ENCODE measurements at regions not wholly inside any gene's neighbourhood (a gene's known extent, or its start where the extent isn't known, plus 50 kb on each side); places are given as distances from the start of the nearest gene placed in this dataset.

DNA sequence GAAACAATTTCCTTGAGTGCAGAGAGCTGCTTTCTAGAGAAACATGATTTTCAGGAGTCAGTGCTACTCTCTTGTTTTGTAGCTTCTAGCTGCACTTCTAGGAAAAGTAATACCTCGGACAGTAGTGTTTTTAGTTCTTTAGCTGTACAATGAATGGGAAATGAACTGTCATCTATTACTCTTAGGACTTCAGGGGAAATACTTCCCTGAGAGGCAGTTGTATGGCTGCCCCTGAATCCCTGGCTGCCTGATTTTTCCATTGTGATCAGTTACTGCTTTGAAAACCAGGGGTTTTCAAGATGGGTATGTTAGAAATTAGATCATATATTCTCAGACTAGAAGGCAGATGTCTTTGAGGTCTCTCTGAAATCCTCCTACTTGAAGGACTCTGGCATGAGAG lies 200.3 kb upstream of the SEMA6D start:
- Histone ChIP-seq H3K4me1 (ENCODE audit: control insufficient read depth, insufficient read depth, low read length) (no peaks in the 10 kb centered on the region), H3K27ac (ENCODE audit: low read length) (no peak overlapping the region), H3K4me3 (ENCODE audit: low read depth in 2 of 2, low read length in 2 of 2) (no peak overlapping the region), H3K36me3 (ENCODE audit: control insufficient read depth, insufficient read depth, low read length) (no peaks in the 10 kb centered on the region), H3K9me3 (ENCODE audit: control insufficient read depth, insufficient read depth, low read depth, low read length) (no peaks in the 10 kb centered on the region), H3K27me3 (ENCODE audit: control insufficient read depth, insufficient read depth, low read length) (no peaks in the 10 kb centered on the region)
- ATAC-seq (no peak), DNase-seq (ENCODE audit: low read depth, low spot score) (no peak)
- CTCF ChIA-PET: no interaction called here
- BruUV-seq (replicated peaks): no TSS peak
- intact Hi-C loops (cut with micrococcal nuclease; ENCODE audit: unreplicated experiment): no loop called here
- in situ Hi-C loops (cut with HindIII; ENCODE audit: low pct_unique_long_range_greater_than_20kb, low sequenced_read_pairs): no loop called here
- POLR2A ChIA-PET: no interaction called here
- TF ChIP-seq, protein P1, sequence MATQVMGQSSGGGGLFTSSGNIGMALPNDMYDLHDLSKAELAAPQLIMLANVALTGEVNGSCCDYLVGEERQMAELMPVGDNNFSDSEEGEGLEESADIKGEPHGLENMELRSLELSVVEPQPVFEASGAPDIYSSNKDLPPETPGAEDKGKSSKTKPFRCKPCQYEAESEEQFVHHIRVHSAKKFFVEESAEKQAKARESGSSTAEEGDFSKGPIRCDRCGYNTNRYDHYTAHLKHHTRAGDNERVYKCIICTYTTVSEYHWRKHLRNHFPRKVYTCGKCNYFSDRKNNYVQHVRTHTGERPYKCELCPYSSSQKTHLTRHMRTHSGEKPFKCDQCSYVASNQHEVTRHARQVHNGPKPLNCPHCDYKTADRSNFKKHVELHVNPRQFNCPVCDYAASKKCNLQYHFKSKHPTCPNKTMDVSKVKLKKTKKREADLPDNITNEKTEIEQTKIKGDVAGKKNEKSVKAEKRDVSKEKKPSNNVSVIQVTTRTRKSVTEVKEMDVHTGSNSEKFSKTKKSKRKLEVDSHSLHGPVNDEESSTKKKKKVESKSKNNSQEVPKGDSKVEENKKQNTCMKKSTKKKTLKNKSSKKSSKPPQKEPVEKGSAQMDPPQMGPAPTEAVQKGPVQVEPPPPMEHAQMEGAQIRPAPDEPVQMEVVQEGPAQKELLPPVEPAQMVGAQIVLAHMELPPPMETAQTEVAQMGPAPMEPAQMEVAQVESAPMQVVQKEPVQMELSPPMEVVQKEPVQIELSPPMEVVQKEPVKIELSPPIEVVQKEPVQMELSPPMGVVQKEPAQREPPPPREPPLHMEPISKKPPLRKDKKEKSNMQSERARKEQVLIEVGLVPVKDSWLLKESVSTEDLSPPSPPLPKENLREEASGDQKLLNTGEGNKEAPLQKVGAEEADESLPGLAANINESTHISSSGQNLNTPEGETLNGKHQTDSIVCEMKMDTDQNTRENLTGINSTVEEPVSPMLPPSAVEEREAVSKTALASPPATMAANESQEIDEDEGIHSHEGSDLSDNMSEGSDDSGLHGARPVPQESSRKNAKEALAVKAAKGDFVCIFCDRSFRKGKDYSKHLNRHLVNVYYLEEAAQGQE (IDR thresholded peaks at IDR 0.05; ENCODE audit: insufficient read depth in 1 of 2, low read depth in 2 of 2, low read length in 1 of 2): no peak
- no peak for TF ChIP-seq SIN3A (IDR thresholded peaks at IDR 0.05; ENCODE audit: borderline replicate concordance, insufficient read depth, low read depth, low read length)
- TF ChIP-seq, protein P2, sequence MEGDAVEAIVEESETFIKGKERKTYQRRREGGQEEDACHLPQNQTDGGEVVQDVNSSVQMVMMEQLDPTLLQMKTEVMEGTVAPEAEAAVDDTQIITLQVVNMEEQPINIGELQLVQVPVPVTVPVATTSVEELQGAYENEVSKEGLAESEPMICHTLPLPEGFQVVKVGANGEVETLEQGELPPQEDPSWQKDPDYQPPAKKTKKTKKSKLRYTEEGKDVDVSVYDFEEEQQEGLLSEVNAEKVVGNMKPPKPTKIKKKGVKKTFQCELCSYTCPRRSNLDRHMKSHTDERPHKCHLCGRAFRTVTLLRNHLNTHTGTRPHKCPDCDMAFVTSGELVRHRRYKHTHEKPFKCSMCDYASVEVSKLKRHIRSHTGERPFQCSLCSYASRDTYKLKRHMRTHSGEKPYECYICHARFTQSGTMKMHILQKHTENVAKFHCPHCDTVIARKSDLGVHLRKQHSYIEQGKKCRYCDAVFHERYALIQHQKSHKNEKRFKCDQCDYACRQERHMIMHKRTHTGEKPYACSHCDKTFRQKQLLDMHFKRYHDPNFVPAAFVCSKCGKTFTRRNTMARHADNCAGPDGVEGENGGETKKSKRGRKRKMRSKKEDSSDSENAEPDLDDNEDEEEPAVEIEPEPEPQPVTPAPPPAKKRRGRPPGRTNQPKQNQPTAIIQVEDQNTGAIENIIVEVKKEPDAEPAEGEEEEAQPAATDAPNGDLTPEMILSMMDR (IDR thresholded peaks at IDR 0.05): no peak
- no peak for TF ChIP-seq TCF7L2 (IDR thresholded peaks at IDR 0.05; ENCODE audit: low read depth, low read length)
- TF ChIP-seq POLR2AphosphoS5 (IDR thresholded peaks at IDR 0.05; ENCODE audit: low read depth, low read length): no peak

- intact Hi-C loops (cut with micrococcal nuclease; ENCODE audit: unreplicated experiment) (no loop called here), in situ Hi-C loops (cut with HindIII; ENCODE audit: low pct_unique_long_range_greater_than_20kb, low sequenced_read_pairs) (no loop called here)
These were observed 199.6 kb upstream of the SEMA6D start for GRCh38 chr15:47517737-47518136.

More at GRCh38 chr15:47517737-47518136, 199.6 kb upstream of the SEMA6D start:
- POLR2A ChIA-PET: no interaction called here
- Histone ChIP-seq H3K27me3 (ENCODE audit: control insufficient read depth, insufficient read depth, low read length) (no peaks in the 10 kb centered on the region), H3K4me1 (ENCODE audit: control insufficient read depth, insufficient read depth, low read length) (no peaks in the 10 kb centered on the region), H3K4me3 (ENCODE audit: low read depth in 2 of 2, low read length in 2 of 2) (no peak overlapping the region), H3K9me3 (ENCODE audit: control insufficient read depth, insufficient read depth, low read depth, low read length) (no peaks in the 10 kb centered on the region), H3K27ac (ENCODE audit: low read length) (no peak overlapping the region), H3K36me3 (ENCODE audit: control insufficient read depth, insufficient read depth, low read length) (no peaks in the 10 kb centered on the region)
- CTCF ChIA-PET: no interaction called here
- no TSS peak for BruUV-seq (replicated peaks)
- TF ChIP-seq POLR2AphosphoS5 (IDR thresholded peaks at IDR 0.05; ENCODE audit: low read depth, low read length): no peak
- TF ChIP-seq SIN3A (IDR thresholded peaks at IDR 0.05; ENCODE audit: borderline replicate concordance, insufficient read depth, low read depth, low read length): no peak
- TF ChIP-seq, protein P1 (IDR thresholded peaks at IDR 0.05; ENCODE audit: insufficient read depth in 1 of 2, low read depth in 2 of 2, low read length in 1 of 2): no peak
- TF ChIP-seq, protein P2 (IDR thresholded peaks at IDR 0.05): no peak
- no peak for TF ChIP-seq TCF7L2 (IDR thresholded peaks at IDR 0.05; ENCODE audit: low read depth, low read length)
- ATAC-seq (no peak), DNase-seq (ENCODE audit: low read depth, low spot score) (no peak)
